ENCODE measurements at regions not wholly inside any gene's neighbourhood (a gene's known extent, or its start where the extent isn't known, plus 50 kb on each side); places are given as distances from the start of the nearest gene placed in this dataset.

DNA sequence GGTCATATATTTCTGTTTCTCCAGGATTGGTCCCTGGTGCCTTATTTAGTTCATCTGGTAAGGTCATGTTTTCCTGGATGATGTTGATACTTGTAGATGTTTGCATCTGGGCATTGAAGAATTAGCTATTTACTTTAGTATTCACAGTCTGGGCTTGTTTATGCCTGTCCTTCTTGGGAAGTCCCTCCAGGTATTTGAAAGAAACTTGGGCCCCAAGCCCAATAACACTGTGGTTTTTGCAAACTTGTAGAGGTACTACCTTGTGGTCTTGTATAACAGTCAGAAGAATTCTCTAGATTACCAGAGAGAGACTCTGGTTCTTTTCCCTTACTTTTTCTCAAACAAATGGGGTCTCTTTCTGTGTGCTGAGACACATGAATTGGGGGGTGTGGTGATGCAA is 251.4 kb upstream of the B3GALT2 start:
- no peak for TF ChIP-seq EZH2 (IDR thresholded peaks at IDR 0.05; ENCODE audit: low read depth)
- TF ChIP-seq, protein P1, sequence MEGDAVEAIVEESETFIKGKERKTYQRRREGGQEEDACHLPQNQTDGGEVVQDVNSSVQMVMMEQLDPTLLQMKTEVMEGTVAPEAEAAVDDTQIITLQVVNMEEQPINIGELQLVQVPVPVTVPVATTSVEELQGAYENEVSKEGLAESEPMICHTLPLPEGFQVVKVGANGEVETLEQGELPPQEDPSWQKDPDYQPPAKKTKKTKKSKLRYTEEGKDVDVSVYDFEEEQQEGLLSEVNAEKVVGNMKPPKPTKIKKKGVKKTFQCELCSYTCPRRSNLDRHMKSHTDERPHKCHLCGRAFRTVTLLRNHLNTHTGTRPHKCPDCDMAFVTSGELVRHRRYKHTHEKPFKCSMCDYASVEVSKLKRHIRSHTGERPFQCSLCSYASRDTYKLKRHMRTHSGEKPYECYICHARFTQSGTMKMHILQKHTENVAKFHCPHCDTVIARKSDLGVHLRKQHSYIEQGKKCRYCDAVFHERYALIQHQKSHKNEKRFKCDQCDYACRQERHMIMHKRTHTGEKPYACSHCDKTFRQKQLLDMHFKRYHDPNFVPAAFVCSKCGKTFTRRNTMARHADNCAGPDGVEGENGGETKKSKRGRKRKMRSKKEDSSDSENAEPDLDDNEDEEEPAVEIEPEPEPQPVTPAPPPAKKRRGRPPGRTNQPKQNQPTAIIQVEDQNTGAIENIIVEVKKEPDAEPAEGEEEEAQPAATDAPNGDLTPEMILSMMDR (conservative IDR thresholded peaks at IDR 0.05): no peak

Data from PC-9 (cell line).